Osteocyte (in vitro differentiated cells): ENCODE measurements at regions not wholly inside any gene's neighbourhood (a gene's known extent, or its start where the extent isn't known, plus 50 kb on each side); places are given as distances from the start of the nearest gene placed in this dataset.

Experiments used
- DNase-seq: peaks from one replicate; pipeline ENCODE4 v3.0.0; 2021; ENCODE audit warnings: mixed read lengths; ENCODE audit not compliant: unreplicated experiment; ENCODE audit errors: extremely low spot score
- H3K27ac Mint-ChIP-seq: one replicate; pipeline ENCODE4 v1.8.0; 2021; ENCODE audit warnings: mild to moderate bottlenecking, mixed read lengths; ENCODE audit not compliant: unreplicated experiment
- H3K27me3 Mint-ChIP-seq: one replicate; pipeline ENCODE4 v1.8.0; 2021; ENCODE audit warnings: mixed read lengths; ENCODE audit not compliant: unreplicated experiment
- H3K36me3 Mint-ChIP-seq: one replicate; pipeline ENCODE4 v1.8.0; 2021; ENCODE audit warnings: mixed read lengths; ENCODE audit not compliant: unreplicated experiment
- H3K4me1 Mint-ChIP-seq: one replicate; pipeline ENCODE4 v1.8.0; 2021; ENCODE audit warnings: mixed read lengths; ENCODE audit not compliant: unreplicated experiment
- H3K4me3 Mint-ChIP-seq: one replicate; pipeline ENCODE4 v1.8.0; 2021; ENCODE audit warnings: mild to moderate bottlenecking, moderate library complexity, mixed read lengths; ENCODE audit not compliant: unreplicated experiment
- H3K9me3 Mint-ChIP-seq: one replicate; pipeline ENCODE4 v1.8.0; 2021; ENCODE audit warnings: mixed read lengths; ENCODE audit not compliant: unreplicated experiment
- CTCF ChIP-seq: fragments of 200-600 bp; sonication (generic); IDR thresholded peaks from 2 replicates; pipeline ENCODE4 v1.5.0; 2021; ENCODE audit warnings: antibody characterized with exemption, mild to moderate bottlenecking, moderate library complexity

- H3K27ac Mint-ChIP-seq, result no peak overlapping the region
- TF ChIP-seq CTCF, result no peak
- peaks cover 2% of the 10 kb centered on the region for H3K36me3 Mint-ChIP-seq
- H3K9me3 Mint-ChIP-seq, result no peaks in the 10 kb centered on the region
- H3K27me3 Mint-ChIP-seq, result no peaks in the 10 kb centered on the region
- peaks cover 16% of the 10 kb centered on the region for H3K4me1 Mint-ChIP-seq
- no peak for DNase-seq
- no peak overlapping the region for H3K4me3 Mint-ChIP-seq
These were observed 70.0 kb upstream of the MRPS6 start for GRCh38 chr21:34003428-34003827.

- Mint-ChIP-seq H3K27ac (no peak overlapping the region), H3K4me3 (no peak overlapping the region), H3K36me3 (peaks cover 7% of the 10 kb centered on the region), H3K9me3 (peaks cover 10% of the 10 kb centered on the region), H3K4me1 (peaks cover 14% of the 10 kb centered on the region), H3K27me3 (no peaks in the 10 kb centered on the region)
- TF ChIP-seq CTCF, result no peak
- no peak for DNase-seq
These were observed 73.0 kb upstream of the MRPS6 start for GRCh38 chr21:34000375-34000774.

GRCh38 chr21:33998809-33999208 lies 74.6 kb upstream of the MRPS6 start:
- Mint-ChIP-seq H3K27me3 (no peaks in the 10 kb centered on the region), H3K4me1 (no peaks in the 10 kb centered on the region), H3K4me3 (no peak overlapping the region), H3K27ac (no peak overlapping the region), H3K36me3 (peaks cover 7% of the 10 kb centered on the region), H3K9me3 (peaks cover 10% of the 10 kb centered on the region)
- no peak for DNase-seq
- TF ChIP-seq CTCF, result no peak

DNA sequence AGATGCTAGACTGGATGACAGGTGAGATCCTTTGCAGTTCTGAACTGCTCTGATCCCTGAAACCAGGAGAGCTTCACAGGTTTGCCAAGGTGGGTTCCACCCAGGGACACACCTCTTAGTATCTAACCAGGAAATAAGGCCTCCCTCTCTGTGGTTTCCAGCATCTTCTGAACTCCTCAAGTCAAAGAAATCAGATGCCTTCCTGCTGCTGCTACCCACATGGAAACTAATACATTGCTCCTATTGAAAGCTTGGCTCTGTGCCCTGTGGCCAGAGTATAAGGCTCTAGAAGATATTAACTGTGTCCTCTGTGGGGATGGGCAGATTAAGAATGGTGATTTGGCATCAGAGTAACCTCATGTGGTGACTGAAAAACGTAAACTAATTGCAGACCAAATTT lies 75.0 kb upstream of the MRPS6 start:
- Mint-ChIP-seq H3K27me3 (no peaks in the 10 kb centered on the region), H3K4me1 (no peaks in the 10 kb centered on the region), H3K36me3 (peaks cover 7% of the 10 kb centered on the region), H3K4me3 (no peak overlapping the region), H3K9me3 (peaks cover 10% of the 10 kb centered on the region), H3K27ac (no peak overlapping the region)
- TF ChIP-seq CTCF, result no peak
- no peak for DNase-seq

DNA sequence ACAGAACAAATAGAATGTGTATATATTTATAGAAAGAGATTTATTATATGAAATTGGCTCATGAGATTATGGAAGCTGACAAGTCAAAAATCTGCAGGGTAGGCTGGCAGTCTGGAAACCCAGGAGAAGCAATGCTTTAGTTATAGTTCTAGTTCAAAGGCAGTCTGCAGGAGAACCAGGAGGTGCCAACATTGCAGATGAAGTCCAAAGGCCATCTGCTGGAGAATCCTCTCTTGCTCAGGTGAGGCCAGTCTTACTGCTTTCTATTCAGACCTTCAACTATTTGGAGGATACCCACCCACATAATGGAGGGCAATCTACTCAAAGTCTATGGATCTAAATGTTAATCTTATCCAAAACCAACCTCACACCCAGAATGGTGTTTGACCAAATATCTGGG lies 75.9 kb upstream of the MRPS6 start:
- H3K27ac Mint-ChIP-seq, result no peak overlapping the region
- peaks cover 7% of the 10 kb centered on the region for H3K36me3 Mint-ChIP-seq
- H3K4me3 Mint-ChIP-seq, result no peak overlapping the region
- no peaks in the 10 kb centered on the region for H3K4me1 Mint-ChIP-seq
- peaks cover 10% of the 10 kb centered on the region for H3K9me3 Mint-ChIP-seq
- no peak for DNase-seq
- no peaks in the 10 kb centered on the region for H3K27me3 Mint-ChIP-seq
- TF ChIP-seq CTCF, result no peak
